GM21526 (cell line): ENCODE measurements at regions not wholly inside any gene's neighbourhood (a gene's known extent, or its start where the extent isn't known, plus 50 kb on each side); places are given as distances from the start of the nearest gene placed in this dataset.

Source experiments
- ATAC-seq: cut with Tn5 transposase; IDR thresholded peaks from one replicate; pipeline ENCODE4 v1.9.1; 2021; ENCODE audit warnings: moderate library complexity; ENCODE audit not compliant: unreplicated experiment, low FRiP score

GRCh38 chr13:103965506-103966243 lies 899.5 kb upstream of the SLC10A2 start:
- ATAC-seq: no peak

DNA sequence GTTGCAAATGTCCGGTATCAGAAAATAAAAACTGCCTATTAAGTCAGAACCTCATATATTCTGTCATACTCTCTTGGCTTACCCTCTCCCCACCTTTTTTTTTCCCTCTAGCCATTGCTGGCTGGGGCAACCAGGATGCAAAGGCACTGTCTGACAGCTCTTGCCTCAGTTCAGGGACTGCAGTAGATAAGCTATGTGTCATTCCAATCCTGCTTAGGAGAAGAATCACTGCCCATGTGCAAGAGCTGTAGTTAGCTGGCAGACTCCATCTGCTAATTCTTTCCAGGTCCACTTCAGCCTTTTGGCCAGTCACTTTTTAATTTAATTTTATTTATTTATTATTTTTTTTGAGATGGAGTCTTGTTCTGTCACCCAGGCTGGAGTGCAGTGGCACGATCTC lies 895.6 kb upstream of the SLC10A2 start:
- no peak for ATAC-seq

DNA sequence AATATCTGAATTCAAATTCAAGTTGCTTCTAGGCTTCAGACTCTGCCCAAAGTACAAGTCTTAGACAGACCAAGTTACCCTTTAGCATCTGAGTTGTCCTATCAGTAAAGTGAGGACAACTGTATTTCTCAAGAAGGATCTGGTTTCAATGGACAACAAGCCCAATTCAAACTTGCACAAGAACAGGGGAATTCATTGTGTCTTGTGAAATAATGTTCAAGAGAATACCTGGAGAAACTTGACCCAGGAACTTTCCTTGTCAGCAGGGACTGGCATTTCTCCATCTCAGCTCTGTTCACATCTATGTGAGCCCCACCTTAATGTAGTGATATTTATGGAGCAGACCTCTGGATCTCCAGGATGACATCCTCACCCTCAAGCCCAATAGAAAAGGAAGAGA lies 894.9 kb upstream of the SLC10A2 start:
- ATAC-seq: no peak

DNA sequence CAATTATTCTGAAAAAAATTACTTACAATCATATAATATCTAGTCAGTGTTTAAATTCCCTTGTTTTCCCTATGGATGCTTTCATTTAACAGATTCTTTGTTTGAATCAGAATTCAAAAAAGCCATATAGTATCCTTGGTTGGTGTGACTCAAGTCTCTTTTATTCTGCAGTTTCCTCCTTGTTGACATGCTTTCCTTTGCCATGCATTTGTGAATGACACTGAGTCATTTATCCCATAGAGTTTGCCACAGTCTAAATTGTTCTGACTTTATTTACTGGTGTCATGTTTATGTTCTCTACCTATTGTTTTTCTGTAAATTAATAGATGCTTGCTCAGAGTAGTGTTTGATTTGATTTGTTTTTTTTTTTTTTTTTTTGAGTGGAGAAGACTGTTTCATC lies 893.8 kb upstream of the SLC10A2 start:
- ATAC-seq: no peak

- ATAC-seq: no peak
These were observed 892.5 kb upstream of the SLC10A2 start for GRCh38 chr13:103958691-103959090.

GRCh38 chr13:103957939-103958338 lies 891.7 kb upstream of the SLC10A2 start:
- no peak for ATAC-seq

GRCh38 chr13:103953859-103954258 lies 887.6 kb upstream of the SLC10A2 start:
- no peak for ATAC-seq

- ATAC-seq: no peak
These were observed 886.0 kb upstream of the SLC10A2 start for GRCh38 chr13:103952183-103952582.

GRCh38 chr13:103948426-103948825 lies 882.2 kb upstream of the SLC10A2 start:
- no peak for ATAC-seq

DNA sequence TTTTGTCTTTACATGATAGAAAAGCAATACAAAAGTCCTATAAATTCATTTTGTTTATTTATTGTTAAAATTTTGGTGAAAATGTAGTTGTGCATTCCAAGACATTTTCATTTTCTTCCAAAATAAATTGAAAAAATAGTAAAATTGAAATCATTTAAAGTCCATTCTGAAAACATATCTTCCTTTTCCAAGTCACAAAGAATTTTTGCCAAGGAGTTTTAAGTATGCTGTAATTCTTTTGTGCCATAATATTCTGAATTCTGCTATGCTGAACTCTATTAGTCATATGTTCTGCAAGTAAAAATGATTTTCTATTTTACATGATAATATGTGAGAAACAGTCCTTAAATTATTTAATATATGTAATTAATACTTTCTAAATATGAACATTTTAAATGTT lies 879.6 kb upstream of the SLC10A2 start:
- no peak for ATAC-seq

DNA sequence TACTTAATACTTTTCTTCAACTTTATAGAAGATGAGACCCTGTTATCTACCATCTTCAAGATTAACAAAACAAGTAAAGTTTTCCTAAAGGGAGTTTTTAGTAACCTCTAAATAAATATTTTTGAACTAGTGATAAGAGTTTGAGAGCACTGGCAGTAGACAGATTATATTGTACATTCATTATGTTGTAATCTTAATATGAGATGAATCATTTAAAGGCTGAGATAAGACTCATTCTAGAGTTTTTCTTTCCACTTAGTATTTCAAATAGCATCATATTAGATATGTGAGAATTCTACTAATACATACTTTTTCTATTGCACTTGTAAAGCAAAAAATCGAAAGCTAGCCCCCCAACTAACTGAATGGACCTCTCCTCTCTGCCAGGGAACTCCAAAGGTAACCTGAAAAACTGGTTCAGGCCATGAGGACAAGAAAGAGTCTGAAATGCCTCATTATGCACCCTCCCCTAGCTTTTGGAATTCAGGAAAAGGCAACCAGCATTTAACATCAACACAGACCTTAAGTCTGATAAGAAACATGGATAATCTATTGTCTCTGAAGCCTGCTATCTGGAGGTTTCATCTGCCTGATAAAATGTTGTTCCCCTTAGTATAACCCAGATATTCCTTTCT lies 875.4 kb upstream of the SLC10A2 start:
- ATAC-seq: no peak

GRCh38 chr13:103935117-103935516 lies 868.9 kb upstream of the SLC10A2 start:
- no peak for ATAC-seq

- ATAC-seq: no peak
These were observed 865.7 kb upstream of the SLC10A2 start for GRCh38 chr13:103931885-103932284.

- no peak for ATAC-seq
These were observed 865.2 kb upstream of the SLC10A2 start for GRCh38 chr13:103931331-103931845.

DNA sequence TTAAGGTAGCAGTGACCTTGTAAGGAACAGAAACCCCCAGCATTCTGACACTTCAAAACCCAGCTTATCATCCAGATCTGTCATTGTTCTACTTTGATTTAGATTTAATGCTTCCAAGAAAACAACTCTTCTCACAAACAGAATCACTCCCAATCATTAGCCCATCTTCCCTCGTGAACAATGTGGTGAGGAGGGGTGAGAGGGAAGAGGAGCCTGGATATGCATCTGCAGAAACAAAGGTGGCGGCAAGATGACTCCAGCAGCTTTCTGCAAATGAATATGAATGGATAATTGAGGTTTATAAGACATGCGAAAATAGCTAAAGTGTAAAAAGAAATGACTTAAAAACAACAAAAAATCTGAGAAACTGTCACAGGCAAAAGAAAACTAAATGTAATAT lies 859.9 kb upstream of the SLC10A2 start:
- ATAC-seq: no peak

DNA sequence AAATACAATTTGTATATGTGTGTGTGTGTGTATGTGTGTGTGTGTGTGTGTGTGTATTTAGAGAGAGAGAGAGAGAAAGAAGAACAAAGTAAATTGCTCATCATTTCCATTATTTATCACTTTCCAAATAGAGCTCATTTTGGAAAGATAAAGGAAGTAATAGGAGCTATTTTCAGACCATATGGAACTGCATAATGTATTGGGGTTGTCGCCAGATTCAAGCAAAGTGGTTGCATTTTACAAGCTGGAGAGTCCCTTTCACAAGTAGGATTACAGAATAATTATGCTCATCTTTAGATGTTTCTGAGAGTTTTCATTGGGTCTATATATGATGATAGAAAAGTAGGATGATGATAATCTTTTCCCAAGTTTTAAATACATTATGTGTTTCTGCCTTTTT lies 842.7 kb upstream of the SLC10A2 start:
- no peak for ATAC-seq

GRCh38 chr13:103908274-103908673 lies 842.1 kb upstream of the SLC10A2 start:
- ATAC-seq: no peak

DNA sequence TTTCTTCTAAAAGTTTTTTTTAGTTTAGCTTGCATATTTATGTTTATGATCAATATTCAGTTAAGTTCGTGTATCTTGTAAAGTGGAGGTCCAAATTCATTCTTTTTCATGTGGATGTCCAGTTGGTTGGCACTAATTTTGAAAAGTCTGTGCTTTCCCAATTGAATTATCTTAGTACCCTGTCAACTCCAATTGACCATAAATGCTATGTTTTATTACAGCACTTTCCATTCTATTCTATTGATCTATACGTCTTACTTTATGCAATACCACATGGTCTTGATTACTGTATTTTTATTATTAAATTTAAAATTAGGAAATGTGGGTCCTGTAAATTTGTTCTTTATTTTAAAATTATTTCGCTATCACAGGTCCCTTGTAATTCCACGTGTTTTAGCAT lies 837.6 kb upstream of the SLC10A2 start:
- no peak for ATAC-seq

- no peak for ATAC-seq
These were observed 832.3 kb upstream of the SLC10A2 start for GRCh38 chr13:103898481-103898880.

- ATAC-seq: no peak
These were observed 829.8 kb upstream of the SLC10A2 start for GRCh38 chr13:103895835-103896531.

GRCh38 chr13:103894626-103895025 lies 828.4 kb upstream of the SLC10A2 start:
- no peak for ATAC-seq
